H1 (cell line): ENCODE measurements at regions not wholly inside any gene's neighbourhood (a gene's known extent, or its start where the extent isn't known, plus 50 kb on each side); places are given as distances from the start of the nearest gene placed in this dataset.

ENCODE experiments used
- CTCF ChIA-PET: fragments of 300-600 bp; sonication (Branson Sonifier 250); formaldehyde crosslinking; loops from one replicate; lab custom pipeline; 2021; ENCODE audit not compliant: partially characterized antibody; lab: Charles Lee
- POLR2A ChIA-PET: fragments of 300-600 bp; sonication (Branson Sonifier 250); formaldehyde crosslinking; loops from one replicate; lab custom pipeline; 2021; ENCODE audit warnings: inconsistent platforms; ENCODE audit not compliant: partially characterized antibody; lab: Charles Lee
- DNase-seq, 2 experiments: peaks; one replicate each; pipeline versions ENCODE4 v3.0.0 to v3.0.0-alpha.2; 2010 to 2022; ENCODE audit warnings: low spot score in 2 of 2, low read depth in 1 of 2, mixed read lengths in 1 of 2
- FAIRE-seq: peaks from 2 replicates; lab custom pipeline; 2011; peaks lifted over from hg19 to GRCh38; lab: Jason Lieb, UNC
- H2AFZ ChIP-seq: 2 replicates; pipeline ENCODE4 v1.8.1; 2012; ENCODE audit warnings: low read length, inconsistent platforms
- H2AK5ac ChIP-seq: 2 replicates; pipeline ENCODE4 v1.6.1; 2013; ENCODE audit warnings: low read depth, low read length
- H2BK120ac ChIP-seq: replicated peaks from 2 replicates; pipeline ENCODE3; 2013; ENCODE audit warnings: low read depth, low read length, inconsistent platforms
- H2BK12ac ChIP-seq: 2 replicates; pipeline ENCODE4 v1.6.1; 2013; ENCODE audit warnings: low read depth, low read length
- H2BK15ac ChIP-seq: 2 replicates; pipeline ENCODE4 v1.6.1; 2013; ENCODE audit warnings: low read length
- H2BK20ac ChIP-seq: 2 replicates; pipeline ENCODE4 v1.6.1; 2013; ENCODE audit warnings: low read length
- H2BK5ac ChIP-seq: 2 replicates; pipeline ENCODE4 v1.6.1; 2013; ENCODE audit warnings: low read depth, low read length
- H3K14ac ChIP-seq: 2 replicates; pipeline ENCODE4 v1.6.1; 2013; ENCODE audit warnings: inconsistent platforms; ENCODE audit not compliant: insufficient read length
- H3K18ac ChIP-seq: 2 replicates; pipeline ENCODE4 v1.6.1; 2013; ENCODE audit warnings: low read length; ENCODE audit errors: extremely low read depth
- H3K23ac ChIP-seq: 2 replicates; pipeline ENCODE4 v1.6.1; 2013; ENCODE audit warnings: inconsistent platforms; ENCODE audit not compliant: insufficient read length
- H3K23me2 ChIP-seq: 2 replicates; pipeline ENCODE4 v1.6.1; 2013; ENCODE audit warnings: low read depth, low read length
- H3K27ac ChIP-seq: 2 replicates; pipeline ENCODE4 v1.6.1; 2011; ENCODE audit warnings: low read depth, low read length, inconsistent platforms
- H3K27me3 ChIP-seq, 4 experiments: replicated peaks in 1 of 4; 1 replicate in 1 of 4; 2 replicates in 3 of 4; pipeline versions ENCODE4 v1.6.1 to v1.8.1; 2011 to 2013; ENCODE audit warnings: low read length in 3 of 4, mild to moderate bottlenecking in 3 of 4, inconsistent platforms in 2 of 4, mixed read lengths in 2 of 4, moderate library complexity in 1 of 4; ENCODE audit not compliant: control insufficient read depth in 3 of 4, insufficient read depth in 3 of 4; ENCODE audit errors: extremely low read depth in 1 of 4
- H3K36me3 ChIP-seq, 4 experiments: 2 replicates each; pipeline versions ENCODE4 v1.6.1 to v1.8.1; 2011 to 2013; ENCODE audit warnings: mild to moderate bottlenecking in 4 of 4, low read length in 3 of 4, moderate library complexity in 2 of 4, control low read depth in 1 of 4, inconsistent platforms in 1 of 4; ENCODE audit not compliant: insufficient read depth in 4 of 4, control insufficient read depth in 2 of 4
- H3K4ac ChIP-seq: replicated peaks from 2 replicates; pipeline ENCODE3; 2013; ENCODE audit warnings: low read length, low read depth, mixed read lengths, inconsistent platforms; ENCODE audit not compliant: insufficient read length
- H3K4me1 ChIP-seq, 4 experiments: replicated peaks in 1 of 4; 1 replicate in 1 of 4; 2 replicates in 3 of 4; pipeline versions ENCODE4 v1.6.1 to v1.8.1; 2011 to 2013; ENCODE audit warnings: low read length in 3 of 4, inconsistent platforms in 2 of 4, mixed read lengths in 1 of 4; ENCODE audit not compliant: insufficient read depth in 4 of 4, control insufficient read depth in 3 of 4
- H3K4me2 ChIP-seq, 2 experiments: 2 replicates each; pipeline versions ENCODE4 v1.6.1 to v1.8.1; 2011 to 2013; ENCODE audit warnings: low read depth in 2 of 2, low read length in 2 of 2, control low read depth in 1 of 2, inconsistent platforms in 1 of 2, mild to moderate bottlenecking in 1 of 2; ENCODE audit not compliant: insufficient read depth in 1 of 2
- H3K4me3 ChIP-seq, 4 experiments: fragments of 200-600, 300-600 bp in 1 of 4; sonication (generic), shearing (Covaris generic), sonication (Bioruptor Twin) in 1 of 4; 2 replicates each; pipeline versions ENCODE4 v1.5.1 to v1.8.1; 2011 to 2016; ENCODE audit warnings: low read length in 4 of 4, low read depth in 3 of 4, control low read depth in 2 of 4, inconsistent platforms in 2 of 4, mild to moderate bottlenecking in 2 of 4, mixed read lengths in 1 of 4, moderate library complexity in 1 of 4; ENCODE audit not compliant: insufficient read depth in 2 of 4; ENCODE audit errors: extremely low read depth in 1 of 4
- H3K56ac ChIP-seq: replicated peaks from 2 replicates; pipeline ENCODE3; 2013; ENCODE audit warnings: low read depth, mild to moderate bottlenecking, mixed read lengths, low read length, inconsistent platforms; ENCODE audit not compliant: insufficient read length
- H3K79me1 ChIP-seq: 2 replicates; pipeline ENCODE4 v1.6.1; 2013; ENCODE audit warnings: low read depth, low read length, control low read depth
- H3K79me2 ChIP-seq, 2 experiments: 2 replicates each; pipeline versions ENCODE4 v1.6.1 to v1.8.1; 2012 to 2013; ENCODE audit warnings: low read length in 2 of 2, mild to moderate bottlenecking in 2 of 2, inconsistent platforms in 1 of 2; ENCODE audit not compliant: insufficient read depth in 2 of 2, control insufficient read depth in 1 of 2
- H3K9ac ChIP-seq, 4 experiments: replicated peaks in 1 of 4; 1 replicate in 1 of 4; 2 replicates in 3 of 4; pipeline versions ENCODE4 v1.6.1 to v1.8.1; 2011 to 2013; ENCODE audit warnings: low read depth in 3 of 4, low read length in 3 of 4, control low read depth in 2 of 4, mild to moderate bottlenecking in 2 of 4, moderate library complexity in 2 of 4, inconsistent platforms in 1 of 4; ENCODE audit errors: extremely low read depth in 1 of 4
- H3K9me3 ChIP-seq, 2 experiments: 2 replicates each; pipeline versions ENCODE4 v1.6.1 to v1.8.1; 2012 to 2013; ENCODE audit warnings: mild to moderate bottlenecking in 2 of 2, moderate library complexity in 2 of 2, control low read depth in 1 of 2, inconsistent platforms in 1 of 2, low read depth in 1 of 2, low read length in 1 of 2, mixed read lengths in 1 of 2; ENCODE audit not compliant: insufficient read depth in 2 of 2
- H4K20me1 ChIP-seq, 2 experiments: replicated peaks in 1 of 2; 2 replicates each; pipeline versions ENCODE3 to v1.8.1; 2011 to 2013; ENCODE audit warnings: inconsistent platforms in 2 of 2, low read length in 2 of 2, mild to moderate bottlenecking in 1 of 2; ENCODE audit not compliant: insufficient read depth in 2 of 2, control insufficient read depth in 1 of 2
- H4K5ac ChIP-seq: 2 replicates; pipeline ENCODE4 v1.6.1; 2013; ENCODE audit warnings: low read length, low read depth, mixed read lengths, inconsistent platforms; ENCODE audit not compliant: insufficient read length
- H4K8ac ChIP-seq: 2 replicates; pipeline ENCODE4 v1.8.0; 2013; ENCODE audit warnings: mild to moderate bottlenecking, moderate library complexity, low read length, inconsistent platforms; ENCODE audit not compliant: insufficient read depth; ENCODE audit errors: extremely low read depth
- H4K91ac ChIP-seq: replicated peaks from 2 replicates; pipeline ENCODE3; 2013; ENCODE audit warnings: low read length, mixed read lengths, inconsistent platforms; ENCODE audit not compliant: insufficient read length
- EZH2 ChIP-seq: fragments of 200-600 bp; sonication (generic); IDR thresholded peaks from 2 replicates; pipeline ENCODE4 v1.7.1; 2012; ENCODE audit warnings: low read depth, mild to moderate bottlenecking, moderate library complexity, low read length, inconsistent platforms; ENCODE audit not compliant: severe bottlenecking
- KDM5A ChIP-seq: fragments of 200-600 bp; IDR thresholded peaks from 2 replicates; pipeline ENCODE4 v1.7.1; 2012; ENCODE audit warnings: mild to moderate bottlenecking, low read length, inconsistent platforms, mixed read lengths
- TEAD4 ChIP-seq: IDR thresholded peaks from 2 replicates; pipeline ENCODE4 v1.6.1; 2012; ENCODE audit warnings: low read depth, low read length, inconsistent platforms, mixed read lengths
- whole genome bisulfite sequencing, 2 experiments: shearing (Covaris generic) in 1 of 2; methylation state at CpG; one replicate each; pipeline versions ENCODE4 v1.1.6 to v1.1.7; 2013 to 2015; ENCODE audit warnings: low lambda C conversion rate in 2 of 2, mixed read lengths in 2 of 2, inconsistent platforms in 1 of 2, low coverage in 1 of 2, missing lambda C conversion rate in 1 of 2; ENCODE audit not compliant: insufficient replicate concordance in 2 of 2, insufficient coverage in 1 of 2, insufficient read length in 1 of 2; ENCODE audit errors: extremely low coverage in 1 of 2, missing lambda C conversion rate in 1 of 2; 5-methylcytosine and 5-hydroxymethylcytosine counted together

- no peak overlapping the region for H2AFZ ChIP-seq
- H3K4me3 ChIP-seq, result no peak overlapping the region
- H3K14ac ChIP-seq, result no peak overlapping the region
- DNase-seq (no peak), FAIRE-seq (no peak)
- H3K9ac ChIP-seq, result no peak overlapping the region
- no peak overlapping the region for H2AK5ac ChIP-seq
- no peaks in the 10 kb centered on the region for H3K4me1 ChIP-seq
- no peaks in the 10 kb centered on the region for H3K79me1 ChIP-seq
- no peaks in the 10 kb centered on the region for H3K27me3 ChIP-seq
- H3K36me3 ChIP-seq, result no peaks in the 10 kb centered on the region
- H4K91ac ChIP-seq, result no peak overlapping the region
- H4K5ac ChIP-seq, result no peak overlapping the region
- POLR2A ChIA-PET, result no interaction called here
- H2BK15ac ChIP-seq, result no peak overlapping the region
- no peak overlapping the region for H3K56ac ChIP-seq
- no peak overlapping the region for H3K4me2 ChIP-seq
- H2BK120ac ChIP-seq, result no peak overlapping the region
- CTCF ChIA-PET, result interaction anchor here (0.6 kb wide), 1 partner anchor 410 kb away, joined by 3 read pairs; no protein-coding TSS in a partner anchor
- no peak overlapping the region for H3K4ac ChIP-seq
- no peaks in the 10 kb centered on the region for H4K20me1 ChIP-seq
- H3K9me3 ChIP-seq, result no peaks in the 10 kb centered on the region
- H2BK5ac ChIP-seq, result no peak overlapping the region
- no peaks in the 10 kb centered on the region for H3K23me2 ChIP-seq
- no peak overlapping the region for H2BK12ac ChIP-seq
- H3K23ac ChIP-seq, result no peak overlapping the region
- H3K79me2 ChIP-seq, result no peaks in the 10 kb centered on the region
- no peak overlapping the region for H4K8ac ChIP-seq
- no peak overlapping the region for H3K18ac ChIP-seq
- WGBS, 2 experiments, result 88% methylated on average over 3 of the region's 3 CpGs; no CpG with 5 or more reads in 1 of the 2 experiments
- H3K27ac ChIP-seq, result no peak overlapping the region
- no peak overlapping the region for H2BK20ac ChIP-seq
- TF ChIP-seq TEAD4, result no peak
- no peak for TF ChIP-seq EZH2
- TF ChIP-seq KDM5A, result no peak
Observed at GRCh38 chr2:217302856-217303255, 443.0 kb upstream of the TNP1 start.
